ENCODE measurements at regions not wholly inside any gene's neighbourhood (a gene's known extent, or its start where the extent isn't known, plus 50 kb on each side); places are given as distances from the start of the nearest gene placed in this dataset.

- no peak for TF ChIP-seq POLR2A (IDR thresholded peaks at IDR 0.05)
- no peak for TF ChIP-seq CTCF (IDR thresholded peaks at IDR 0.05)
These were observed 79.4 kb downstream of the RPLP1 start for GRCh38 chr15:69532066-69532465.

Data from sigmoid colon (tissue), 3 donors.